Caco-2 (cell line): ENCODE measurements at regions not wholly inside any gene's neighbourhood (a gene's known extent, or its start where the extent isn't known, plus 50 kb on each side); places are given as distances from the start of the nearest gene placed in this dataset.

Source experiments
- BruUV-seq: library from RNA; stranded (reverse); fragments of 400-500 nt; replicated peaks from 2 replicates; lab custom pipeline; 2021; lab: Mats Ljungman, UMichigan
- CTCF ChIA-PET: fragments of 300-600 bp; sonication (Branson Sonifier 250); formaldehyde crosslinking; loops from one replicate; lab custom pipeline; 2022; ENCODE audit warnings: antibody characterized with exemption; lab: Charles Lee
- POLR2A ChIA-PET: fragments of 300-600 bp; sonication (Branson Sonifier 250); formaldehyde crosslinking; loops from one replicate; lab custom pipeline; 2022; ENCODE audit warnings: antibody characterized with exemption; lab: Charles Lee
- DNase-seq, 2 experiments: peaks; one replicate each; pipeline versions ENCODE4 v3.0.0 to v3.0.0-alpha.2; 2020 to 2022
- H3K27me3 ChIP-seq: replicated peaks from 2 replicates; pipeline ENCODE4 v1.6.0; 2011; ENCODE audit warnings: low read length; ENCODE audit not compliant: control insufficient read depth, insufficient read depth
- H3K36me3 ChIP-seq: 2 replicates; pipeline ENCODE4 v1.5.1; 2011; ENCODE audit warnings: low read length; ENCODE audit not compliant: control insufficient read depth, insufficient read depth
- H3K4me1 ChIP-seq: fragments of 250-450 bp; sonication (Bioruptor Pico); 2 replicates; pipeline ENCODE4 v1.5.1; 2020; ENCODE audit warnings: mild to moderate bottlenecking
- H3K4me3 ChIP-seq: 2 replicates; pipeline ENCODE4 v1.5.1; 2011; ENCODE audit warnings: low read depth, mild to moderate bottlenecking, control low read depth, low read length
- H3K9me3 ChIP-seq: fragments of 250-450 bp; sonication (Bioruptor Pico); 2 replicates; pipeline ENCODE4 v1.5.1; 2020; ENCODE audit warnings: mild to moderate bottlenecking, moderate library complexity
- H3K27ac Mint-ChIP-seq: one replicate; pipeline ENCODE4 v1.8.0; 2022; ENCODE audit warnings: mixed read lengths; ENCODE audit not compliant: unreplicated experiment
- H3K27me3 Mint-ChIP-seq: one replicate; pipeline ENCODE4 v1.8.0; 2022; ENCODE audit warnings: mixed read lengths; ENCODE audit not compliant: insufficient read depth, unreplicated experiment
- H3K36me3 Mint-ChIP-seq: one replicate; pipeline ENCODE4 v1.8.0; 2022; ENCODE audit warnings: mild to moderate bottlenecking, mixed read lengths; ENCODE audit not compliant: insufficient read depth, unreplicated experiment
- H3K4me1 Mint-ChIP-seq: one replicate; pipeline ENCODE4 v1.8.0; 2022; ENCODE audit warnings: low read depth, mixed read lengths; ENCODE audit not compliant: unreplicated experiment
- H3K4me3 Mint-ChIP-seq: one replicate; pipeline ENCODE4 v1.8.0; 2022; ENCODE audit warnings: mild to moderate bottlenecking, moderate library complexity, mixed read lengths; ENCODE audit not compliant: unreplicated experiment
- H3K9me3 Mint-ChIP-seq: one replicate; pipeline ENCODE4 v1.8.0; 2022; ENCODE audit warnings: mixed read lengths; ENCODE audit not compliant: unreplicated experiment
- intact Hi-C: fragments of 100-400 bp; cut with micrococcal nuclease; formaldehyde crosslinking; loops from one replicate; pipeline ENCODE4 v1.10.0; 2022; ENCODE audit not compliant: unreplicated experiment
- TF ChIP-seq, protein P1 (sequence below), 2 experiments: fragments of 200-600 bp in 1 of 2; IDR thresholded peaks; 1 replicate in 1 of 2; 2 replicates in 1 of 2; pipeline versions ENCODE4 v1.5.1 to v1.8.0; 2011 to 2022; ENCODE audit warnings: antibody characterized with exemption in 1 of 2, control low read depth in 1 of 2, inconsistent platforms in 1 of 2, low read depth in 1 of 2, low read length in 1 of 2, mild to moderate bottlenecking in 1 of 2, moderate library complexity in 1 of 2; ENCODE audit not compliant: insufficient read depth in 1 of 2, severe bottlenecking in 1 of 2, unreplicated experiment in 1 of 2

DNA sequence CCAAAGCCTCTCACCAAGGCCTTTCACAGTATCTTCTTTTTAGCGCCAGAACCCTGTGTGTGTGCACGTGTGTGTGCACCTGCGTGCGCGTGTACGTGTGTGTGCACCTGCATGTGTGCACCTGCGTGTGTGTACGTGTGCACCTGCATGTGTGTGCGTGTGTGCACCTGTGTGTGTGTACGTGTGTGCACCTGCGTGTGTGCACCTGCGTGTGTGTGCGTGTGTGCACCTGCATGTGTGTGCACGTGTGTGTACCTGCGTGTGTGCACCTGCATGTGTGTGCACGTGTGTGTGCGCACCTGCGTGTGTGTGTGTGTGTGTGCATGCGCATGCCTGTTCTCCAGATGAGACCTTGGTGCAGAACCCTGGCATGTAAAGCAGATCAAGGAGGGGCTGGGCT is 131.4 kb upstream of the HDAC4 start:
- Histone ChIP-seq H3K27me3 (no peaks in the 10 kb centered on the region), H3K4me1 (no peaks in the 10 kb centered on the region), H3K36me3 (no peaks in the 10 kb centered on the region), H3K9me3 (no peaks in the 10 kb centered on the region), H3K4me3 (no peak overlapping the region)
- H3K36me3 Mint-ChIP-seq = no peaks in the 10 kb centered on the region
- ChIA-PET POLR2A (no interaction called here), CTCF (no interaction called here)
- DNase-seq = no peak
- TF ChIP-seq, protein P1, sequence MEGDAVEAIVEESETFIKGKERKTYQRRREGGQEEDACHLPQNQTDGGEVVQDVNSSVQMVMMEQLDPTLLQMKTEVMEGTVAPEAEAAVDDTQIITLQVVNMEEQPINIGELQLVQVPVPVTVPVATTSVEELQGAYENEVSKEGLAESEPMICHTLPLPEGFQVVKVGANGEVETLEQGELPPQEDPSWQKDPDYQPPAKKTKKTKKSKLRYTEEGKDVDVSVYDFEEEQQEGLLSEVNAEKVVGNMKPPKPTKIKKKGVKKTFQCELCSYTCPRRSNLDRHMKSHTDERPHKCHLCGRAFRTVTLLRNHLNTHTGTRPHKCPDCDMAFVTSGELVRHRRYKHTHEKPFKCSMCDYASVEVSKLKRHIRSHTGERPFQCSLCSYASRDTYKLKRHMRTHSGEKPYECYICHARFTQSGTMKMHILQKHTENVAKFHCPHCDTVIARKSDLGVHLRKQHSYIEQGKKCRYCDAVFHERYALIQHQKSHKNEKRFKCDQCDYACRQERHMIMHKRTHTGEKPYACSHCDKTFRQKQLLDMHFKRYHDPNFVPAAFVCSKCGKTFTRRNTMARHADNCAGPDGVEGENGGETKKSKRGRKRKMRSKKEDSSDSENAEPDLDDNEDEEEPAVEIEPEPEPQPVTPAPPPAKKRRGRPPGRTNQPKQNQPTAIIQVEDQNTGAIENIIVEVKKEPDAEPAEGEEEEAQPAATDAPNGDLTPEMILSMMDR (IDR thresholded peaks at IDR 0.05; ENCODE audit: insufficient read depth in 1 of 2, low read depth in 1 of 2, low read length in 1 of 2, severe bottlenecking in 1 of 2, unreplicated experiment in 1 of 2) = no peak
- no peak overlapping the region for H3K4me3 Mint-ChIP-seq
- H3K4me1 Mint-ChIP-seq = no peaks in the 10 kb centered on the region
- H3K9me3 Mint-ChIP-seq = no peaks in the 10 kb centered on the region
- intact Hi-C loops = no loop called here
- BruUV-seq = no TSS peak
- H3K27ac Mint-ChIP-seq = no peak overlapping the region
- H3K27me3 Mint-ChIP-seq = no peaks in the 10 kb centered on the region

DNA sequence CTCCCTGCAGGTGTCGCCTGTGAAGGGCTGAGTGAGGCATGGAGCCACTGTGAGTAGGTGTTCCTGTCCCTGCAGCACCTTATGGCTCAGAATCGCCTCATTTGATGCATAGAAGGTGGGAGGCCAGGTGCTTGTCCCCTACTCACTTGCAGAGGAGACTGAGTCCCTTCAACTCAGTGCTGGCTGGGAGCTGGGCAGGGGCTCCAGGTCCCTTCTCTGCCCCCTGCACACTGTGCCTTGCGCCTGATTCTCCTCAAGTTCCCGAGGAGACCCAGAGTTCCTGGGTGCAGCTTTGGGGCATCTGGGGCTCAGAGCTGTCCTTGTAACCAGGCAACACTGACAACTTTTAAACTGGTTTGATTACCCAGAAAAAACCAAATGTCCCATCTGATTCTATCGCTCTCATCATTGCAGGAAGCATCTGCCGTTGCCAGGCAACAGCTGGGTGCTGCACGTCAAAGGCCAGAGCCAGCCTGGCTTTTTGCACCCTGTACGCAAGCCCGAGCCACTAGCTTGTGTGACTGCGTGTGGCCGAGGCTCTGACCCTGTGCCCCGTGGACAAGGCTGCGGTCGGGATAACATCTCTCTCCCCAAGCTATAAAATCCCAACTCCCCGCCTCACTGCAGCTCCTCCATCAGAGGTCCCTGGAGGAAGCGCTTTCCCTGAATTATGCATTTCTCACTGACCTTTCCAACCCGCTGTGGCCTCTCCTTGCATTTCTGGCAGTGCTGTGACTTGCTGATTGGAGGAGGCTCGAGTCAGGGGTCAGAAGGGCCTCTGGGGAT is 130.8 kb upstream of the HDAC4 start:
- Histone ChIP-seq H3K36me3 (no peaks in the 10 kb centered on the region), H3K4me3 (no peak overlapping the region), H3K27me3 (no peaks in the 10 kb centered on the region), H3K4me1 (no peaks in the 10 kb centered on the region), H3K9me3 (no peaks in the 10 kb centered on the region)
- no peaks in the 10 kb centered on the region for H3K9me3 Mint-ChIP-seq
- ChIA-PET POLR2A (no interaction called here), CTCF (no interaction called here)
- H3K4me3 Mint-ChIP-seq = no peak overlapping the region
- TF ChIP-seq, protein P1 (IDR thresholded peaks at IDR 0.05; ENCODE audit: insufficient read depth in 1 of 2, low read depth in 1 of 2, low read length in 1 of 2, severe bottlenecking in 1 of 2, unreplicated experiment in 1 of 2) = no peak
- no peaks in the 10 kb centered on the region for H3K27me3 Mint-ChIP-seq
- intact Hi-C loops = no loop called here
- H3K27ac Mint-ChIP-seq = no peak overlapping the region
- H3K36me3 Mint-ChIP-seq = no peaks in the 10 kb centered on the region
- DNase-seq = no peak
- BruUV-seq = no TSS peak
- no peaks in the 10 kb centered on the region for H3K4me1 Mint-ChIP-seq

GRCh38 chr2:239530749-239531316 is 130.0 kb upstream of the HDAC4 start:
- Mint-ChIP-seq H3K4me3 (no peak overlapping the region), H3K27ac (no peak overlapping the region), H3K9me3 (no peaks in the 10 kb centered on the region), H3K36me3 (no peaks in the 10 kb centered on the region), H3K27me3 (no peaks in the 10 kb centered on the region), H3K4me1 (no peaks in the 10 kb centered on the region)
- Histone ChIP-seq H3K4me3 (no peak overlapping the region), H3K27me3 (no peaks in the 10 kb centered on the region), H3K9me3 (no peaks in the 10 kb centered on the region), H3K4me1 (no peaks in the 10 kb centered on the region), H3K36me3 (no peaks in the 10 kb centered on the region)
- CTCF ChIA-PET = no interaction called here
- DNase-seq = no peak
- TF ChIP-seq, protein P1 (IDR thresholded peaks at IDR 0.05; ENCODE audit: insufficient read depth in 1 of 2, low read depth in 1 of 2, low read length in 1 of 2, severe bottlenecking in 1 of 2, unreplicated experiment in 1 of 2) = no peak
- intact Hi-C loops = no loop called here
- BruUV-seq = no TSS peak
- POLR2A ChIA-PET = no interaction called here
